Astrocyte of the spinal cord (primary cell): ENCODE measurements at regions not wholly inside any gene's neighbourhood (a gene's known extent, or its start where the extent isn't known, plus 50 kb on each side); places are given as distances from the start of the nearest gene placed in this dataset.

Source experiments
- DNase-seq: peaks from one replicate; pipeline ENCODE4 v3.0.0; 2011; ENCODE audit warnings: low read depth, low spot score
- H3K4me3 ChIP-seq: 2 replicates; pipeline ENCODE4 v1.5.1; 2011; ENCODE audit warnings: low read depth, mild to moderate bottlenecking, low read length, moderate library complexity
- in situ Hi-C: cut with HindIII; loops from 2 replicates; pipeline ENCODE4 v1.10.0; 2017; ENCODE audit warnings: low sequenced_read_pairs
- TF ChIP-seq, protein P1 (sequence below): IDR thresholded peaks from 2 replicates; pipeline ENCODE4 v1.5.1; 2012; ENCODE audit warnings: low read depth, mild to moderate bottlenecking, low read length, inconsistent platforms

DNA sequence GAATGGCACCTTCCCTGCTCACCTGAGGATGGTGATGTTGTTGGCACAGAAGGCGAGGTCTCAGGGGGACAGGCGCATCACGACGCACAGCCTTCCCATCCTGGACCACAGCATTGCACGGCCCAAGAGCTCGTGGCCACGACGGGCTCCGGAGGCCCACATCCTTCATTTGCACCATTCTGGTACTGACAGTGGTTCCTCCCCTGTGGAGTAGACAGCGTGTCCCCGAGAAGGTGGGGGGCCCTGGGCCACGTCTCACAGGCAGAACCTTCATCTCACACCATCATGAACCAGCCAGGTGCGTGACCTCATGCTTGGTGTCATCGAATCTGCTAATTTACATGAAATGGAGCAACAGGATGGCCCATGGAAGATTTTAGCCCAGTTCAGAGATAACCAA lies 180.0 kb downstream of the CTTN start:
- in situ Hi-C loops, result no loop called here
- DNase-seq, result no peak
- H3K4me3 ChIP-seq, result no peak overlapping the region
- TF ChIP-seq, protein P1, sequence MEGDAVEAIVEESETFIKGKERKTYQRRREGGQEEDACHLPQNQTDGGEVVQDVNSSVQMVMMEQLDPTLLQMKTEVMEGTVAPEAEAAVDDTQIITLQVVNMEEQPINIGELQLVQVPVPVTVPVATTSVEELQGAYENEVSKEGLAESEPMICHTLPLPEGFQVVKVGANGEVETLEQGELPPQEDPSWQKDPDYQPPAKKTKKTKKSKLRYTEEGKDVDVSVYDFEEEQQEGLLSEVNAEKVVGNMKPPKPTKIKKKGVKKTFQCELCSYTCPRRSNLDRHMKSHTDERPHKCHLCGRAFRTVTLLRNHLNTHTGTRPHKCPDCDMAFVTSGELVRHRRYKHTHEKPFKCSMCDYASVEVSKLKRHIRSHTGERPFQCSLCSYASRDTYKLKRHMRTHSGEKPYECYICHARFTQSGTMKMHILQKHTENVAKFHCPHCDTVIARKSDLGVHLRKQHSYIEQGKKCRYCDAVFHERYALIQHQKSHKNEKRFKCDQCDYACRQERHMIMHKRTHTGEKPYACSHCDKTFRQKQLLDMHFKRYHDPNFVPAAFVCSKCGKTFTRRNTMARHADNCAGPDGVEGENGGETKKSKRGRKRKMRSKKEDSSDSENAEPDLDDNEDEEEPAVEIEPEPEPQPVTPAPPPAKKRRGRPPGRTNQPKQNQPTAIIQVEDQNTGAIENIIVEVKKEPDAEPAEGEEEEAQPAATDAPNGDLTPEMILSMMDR, result no peak

DNA sequence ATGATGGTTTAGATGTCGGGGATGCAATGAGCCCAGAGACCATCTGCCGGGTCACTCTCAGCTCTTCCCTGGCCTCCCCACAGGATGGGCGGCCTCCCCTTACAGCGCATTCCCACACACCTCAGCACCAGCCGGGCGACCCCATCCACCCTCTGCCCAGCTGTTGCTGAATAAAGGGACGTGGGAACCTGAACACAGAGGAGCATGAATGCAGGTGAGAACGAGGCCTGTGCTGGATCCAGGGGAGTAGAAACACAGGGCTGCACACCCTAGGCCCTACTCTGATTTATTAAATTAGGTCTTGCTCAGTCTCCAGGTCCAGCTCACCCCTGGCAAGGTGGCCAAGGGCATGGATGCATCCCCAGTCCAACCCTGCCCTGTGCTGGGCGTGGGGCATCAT lies 180.5 kb downstream of the CTTN start:
- in situ Hi-C loops, result no loop called here

DNA sequence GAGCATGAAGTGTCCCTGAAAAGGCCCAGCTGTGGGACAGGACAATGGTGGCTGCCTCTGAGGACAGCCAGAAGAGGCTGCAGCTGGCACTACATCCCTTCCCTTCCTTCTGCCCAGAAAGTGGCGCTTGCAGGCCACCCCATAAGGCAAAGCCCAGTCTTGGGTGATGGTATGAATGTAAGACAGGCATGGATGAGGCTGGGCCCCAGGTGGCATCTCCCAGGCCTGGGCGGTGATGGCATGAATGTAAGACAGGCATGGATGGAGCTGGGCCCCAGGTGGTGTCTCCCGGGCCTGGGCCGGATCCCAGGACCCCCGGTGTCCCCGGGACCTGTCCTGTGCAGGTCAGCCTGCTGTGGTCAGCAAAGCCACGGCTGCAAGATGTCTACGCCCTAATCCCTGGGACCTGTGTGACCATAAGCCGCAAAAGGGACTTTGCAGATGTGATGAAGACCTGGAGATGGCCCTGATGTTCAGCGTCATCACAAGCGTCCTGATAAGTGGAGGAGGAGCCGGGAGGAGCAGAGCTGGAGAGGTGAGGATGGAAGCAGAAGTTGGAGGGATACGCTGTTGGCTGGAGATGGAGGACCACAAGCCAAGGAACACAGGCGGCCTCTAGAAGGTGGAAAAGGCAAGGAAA lies 181.1 kb downstream of the CTTN start:
- DNase-seq, result no peak
- in situ Hi-C loops, result no loop called here
- TF ChIP-seq, protein P1, result no peak
- no peak overlapping the region for H3K4me3 ChIP-seq

More for the DNA sequence above, 180.5 kb downstream of the CTTN start:
- H3K4me3 ChIP-seq, result no peak overlapping the region
- DNase-seq, result no peak
- TF ChIP-seq, protein P1, result no peak

DNA sequence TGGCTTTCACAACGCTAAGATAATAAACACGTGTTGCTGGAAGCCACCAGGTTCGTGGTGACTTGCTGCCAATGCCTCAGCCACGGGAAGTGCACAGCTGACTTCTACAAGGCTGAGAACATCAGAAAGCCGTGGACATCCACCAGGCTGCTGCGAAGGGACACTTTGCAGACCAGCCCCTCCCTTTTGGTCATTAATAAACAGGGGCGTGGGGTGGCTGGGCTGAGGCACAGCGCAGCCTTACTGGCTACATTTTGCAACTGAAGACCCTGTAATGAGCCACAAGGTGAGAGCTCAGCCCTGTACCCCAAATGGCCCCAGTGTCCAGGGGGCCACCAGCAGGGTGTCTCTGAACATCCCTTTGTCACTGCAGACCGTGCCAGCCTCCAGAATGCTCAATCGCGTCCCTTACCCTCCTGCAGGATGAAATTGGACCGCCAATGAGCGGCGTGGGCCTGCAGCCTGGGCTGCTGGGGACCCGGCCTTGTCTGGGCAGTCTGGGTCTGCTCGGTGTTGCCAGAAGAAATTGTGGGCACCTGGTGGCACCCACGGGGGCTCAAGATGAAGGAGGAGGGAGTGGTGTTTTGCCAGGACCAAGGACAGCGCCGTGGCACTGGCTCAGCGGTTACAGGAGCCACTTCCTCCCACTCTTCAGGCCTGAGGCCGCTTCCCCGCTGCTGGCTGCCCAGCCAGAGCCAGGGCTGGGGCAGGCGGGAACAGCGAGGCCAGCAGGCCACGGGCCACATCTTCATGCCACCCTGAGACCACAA lies 181.9 kb downstream of the CTTN start:
- in situ Hi-C loops, result no loop called here
- TF ChIP-seq, protein P1, result no peak
- no peak overlapping the region for H3K4me3 ChIP-seq
- DNase-seq, result no peak

DNA sequence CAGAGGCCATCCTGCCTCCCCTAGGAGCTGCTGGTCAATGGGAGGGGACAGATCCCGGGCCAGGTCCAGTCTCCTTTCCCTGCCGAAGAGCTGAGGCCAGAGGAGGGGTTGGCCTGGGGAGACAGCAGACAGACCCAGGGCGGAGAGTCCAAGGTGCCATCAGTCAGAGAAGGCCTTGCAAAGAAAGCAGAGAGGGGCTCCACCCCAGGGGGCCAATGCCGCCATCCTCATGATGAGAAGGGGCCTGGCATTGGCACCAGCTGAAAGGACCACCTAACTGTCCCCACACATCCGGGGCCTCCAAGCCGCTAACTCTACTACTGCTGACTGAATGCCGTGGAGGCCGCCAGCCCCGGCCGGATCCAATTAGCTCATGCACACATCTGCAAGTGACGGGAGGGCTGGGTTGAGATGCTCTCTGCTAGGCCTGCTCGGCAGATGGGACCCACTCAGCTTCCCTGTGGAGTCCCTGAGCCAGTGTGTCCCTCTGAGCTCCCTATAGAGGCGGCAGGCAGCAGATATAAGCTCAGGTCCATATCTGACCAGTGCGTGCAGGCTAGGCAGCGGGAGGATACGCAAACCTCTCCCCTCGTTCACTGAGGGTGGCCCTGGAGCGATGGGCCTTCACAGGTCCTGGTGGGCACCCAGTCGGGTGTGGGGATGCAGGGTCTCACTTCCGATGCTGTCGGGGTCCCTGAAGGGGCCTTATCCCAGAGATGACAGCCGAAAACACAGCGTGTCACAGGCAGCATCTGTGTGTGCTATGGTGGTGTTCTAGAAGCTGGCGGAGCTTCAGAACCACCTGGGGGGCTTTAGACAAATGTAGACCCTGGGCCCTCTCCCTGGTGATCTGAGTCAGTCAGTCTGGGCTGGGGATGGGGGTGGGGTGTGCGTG lies 183.9 kb downstream of the CTTN start:
- in situ Hi-C loops, result no loop called here
- DNase-seq, result no peak
- TF ChIP-seq, protein P1, result no peak
- no peak overlapping the region for H3K4me3 ChIP-seq

DNA sequence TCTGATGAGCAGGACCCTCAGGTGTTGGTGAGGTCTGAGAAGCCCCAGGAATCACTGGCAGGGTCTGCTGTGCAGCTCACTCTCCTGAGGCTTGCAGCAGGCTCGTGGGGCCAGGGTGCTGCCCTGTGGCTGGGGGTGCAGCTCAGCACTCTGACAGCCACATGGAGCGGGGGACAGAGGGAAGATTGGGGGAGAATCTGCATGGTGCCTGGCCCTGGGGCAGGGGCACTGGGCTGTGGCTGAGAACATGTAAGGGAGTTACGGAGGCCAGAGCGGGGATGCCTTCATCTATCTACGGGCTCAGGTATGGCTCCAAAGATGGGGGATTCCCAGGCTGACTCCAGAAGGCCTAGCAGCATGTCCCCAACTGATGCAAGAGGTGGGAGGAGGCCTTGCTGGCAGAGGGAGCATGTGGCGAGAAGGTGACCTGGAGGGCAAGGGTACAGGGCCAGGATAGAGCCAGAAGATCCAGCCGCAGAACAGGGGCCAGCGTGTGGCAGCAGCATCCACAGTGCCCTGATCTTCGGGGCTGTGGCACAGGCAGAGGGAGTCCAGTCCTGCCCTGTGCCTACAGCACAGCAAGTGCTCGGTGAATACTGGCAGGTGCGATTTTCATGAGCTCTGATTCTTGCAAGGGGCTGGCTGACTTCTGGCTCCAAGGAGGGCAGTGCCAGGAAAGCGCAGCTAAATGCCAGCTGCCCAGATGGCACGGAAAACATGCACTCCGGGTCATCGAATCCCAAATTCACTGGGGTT lies 184.7 kb downstream of the CTTN start:
- in situ Hi-C loops, result no loop called here
- DNase-seq, result no peak
- TF ChIP-seq, protein P1, result no peak
- H3K4me3 ChIP-seq, result no peak overlapping the region
